PC-9 (cell line): ENCODE measurements at regions not wholly inside any gene's neighbourhood (a gene's known extent, or its start where the extent isn't known, plus 50 kb on each side); places are given as distances from the start of the nearest gene placed in this dataset.

ENCODE experiments used
- BruUV-seq: library from RNA; stranded (reverse); fragments of 400-500 nt; replicated peaks from 2 replicates; lab custom pipeline; 2021; lab: Mats Ljungman, UMichigan
- CTCF ChIA-PET: fragments of 300-600 bp; sonication (Branson Sonifier 250); formaldehyde crosslinking; loops from one replicate; lab custom pipeline; 2022; ENCODE audit warnings: antibody characterized with exemption; lab: Charles Lee
- POLR2A ChIA-PET: fragments of 300-600 bp; sonication (Branson Sonifier 250); formaldehyde crosslinking; loops from one replicate; lab custom pipeline; 2022; ENCODE audit warnings: antibody characterized with exemption; ENCODE audit not compliant: unreplicated experiment; lab: Charles Lee
- DNase-seq, 2 experiments: peaks; one replicate each; pipeline versions ENCODE4 v3.0.0 to v3.0.0-alpha.2; 2015 to 2022; ENCODE audit warnings: mixed read lengths in 1 of 2
- H2AFZ ChIP-seq: fragments of 200-600 bp; sonication (generic); 2 replicates; pipeline ENCODE4 v1.8.1; 2017; ENCODE audit warnings: antibody characterized with exemption
- H3F3A ChIP-seq: fragments of 200-600 bp; sonication (generic); 2 replicates; pipeline ENCODE4 v1.8.1; 2017; ENCODE audit warnings: antibody characterized with exemption, mild to moderate bottlenecking, low read depth; ENCODE audit not compliant: insufficient read depth
- H3K27ac ChIP-seq: fragments of 200-600 bp; sonication (generic); 2 replicates; pipeline ENCODE4 v1.6.1; 2016; ENCODE audit warnings: mixed run types
- H3K27me3 ChIP-seq: fragments of 200-600 bp; sonication (generic); 2 replicates; pipeline ENCODE4 v1.6.1; 2016; ENCODE audit warnings: low read depth, mixed run types; ENCODE audit not compliant: insufficient read depth
- H3K36me3 ChIP-seq: fragments of 200-600 bp; sonication (generic); 2 replicates; pipeline ENCODE4 v1.6.1; 2016; ENCODE audit warnings: low read depth, mixed run types
- H3K4me1 ChIP-seq: fragments of 200-600 bp; sonication (generic); replicated peaks from 2 replicates; pipeline ENCODE4 v1.6.1; 2016; ENCODE audit warnings: mixed run types; ENCODE audit not compliant: insufficient read depth
- H3K4me2 ChIP-seq: fragments of 200-600 bp; sonication (generic); 2 replicates; pipeline ENCODE4 v1.6.1; 2017; ENCODE audit warnings: mixed run types
- H3K4me3 ChIP-seq: fragments of 200-600 bp; sonication (generic); 2 replicates; pipeline ENCODE4 v1.6.1; 2016; ENCODE audit warnings: mixed run types
- H3K79me2 ChIP-seq: fragments of 200-600 bp; sonication (generic); 2 replicates; pipeline ENCODE4 v1.6.1; 2017; ENCODE audit warnings: low read depth, mixed run types
- H3K9me2 ChIP-seq: fragments of 200-600 bp; sonication (generic); 2 replicates; pipeline ENCODE4 v1.8.1; 2017; ENCODE audit warnings: mild to moderate bottlenecking; ENCODE audit not compliant: insufficient read depth
- H3K9me3 ChIP-seq: fragments of 200-600 bp; sonication (generic); 2 replicates; pipeline ENCODE4 v1.8.1; 2016; ENCODE audit warnings: low read depth; ENCODE audit not compliant: insufficient read depth
- H4K20me1 ChIP-seq: fragments of 200-600 bp; sonication (generic); 2 replicates; pipeline ENCODE4 v1.8.1; 2017; ENCODE audit not compliant: insufficient read depth
- EZH2 ChIP-seq: fragments of 200-600 bp; sonication (generic); IDR thresholded peaks from 2 replicates; pipeline ENCODE4 v1.8.0; 2017; ENCODE audit warnings: antibody characterized with exemption, low read depth
- intact Hi-C: fragments of 100-400 bp; cut with micrococcal nuclease; formaldehyde crosslinking; loops from one replicate; pipeline ENCODE4 v1.10.0; 2022; ENCODE audit not compliant: unreplicated experiment
- TF ChIP-seq, protein P1 (sequence below): fragments of 200-600 bp; sonication (generic); conservative IDR thresholded peaks from 2 replicates; pipeline ENCODE4 v1.6.1; 2017; ENCODE audit warnings: mixed run types, antibody characterized with exemption, mild to moderate bottlenecking, moderate library complexity

DNA sequence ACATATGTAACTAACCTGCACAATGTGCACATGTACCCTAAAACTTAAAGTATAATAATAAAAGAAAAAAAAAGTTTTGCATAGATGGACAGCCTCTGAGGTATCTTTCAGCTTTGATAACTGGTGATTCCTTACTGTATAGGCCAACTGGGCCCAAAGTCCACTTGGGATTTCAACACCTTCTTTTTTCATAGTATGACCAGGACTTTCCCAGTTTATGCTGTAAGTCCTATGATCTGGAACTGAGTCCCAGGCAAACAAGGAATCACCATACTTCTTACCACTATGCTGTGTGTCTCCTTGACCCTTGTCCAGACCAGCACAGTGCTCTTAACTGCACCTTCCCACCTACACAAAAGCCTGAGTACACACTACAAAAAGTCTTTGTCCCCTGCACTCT, 205.1 kb upstream of the RBBP8 start:
- Histone ChIP-seq H3K4me2 (no peak overlapping the region), H3K27ac (no peak overlapping the region), H3K9me2 (no peaks in the 10 kb centered on the region), H3K36me3 (no peaks in the 10 kb centered on the region), H4K20me1 (no peaks in the 10 kb centered on the region), H3K4me3 (no peak overlapping the region), H3K9me3 (no peaks in the 10 kb centered on the region), H3F3A (no peaks in the 10 kb centered on the region), H3K27me3 (no peaks in the 10 kb centered on the region), H3K79me2 (no peaks in the 10 kb centered on the region), H2AFZ (no peak overlapping the region), H3K4me1 (no peaks in the 10 kb centered on the region)
- TF ChIP-seq EZH2 = no peak
- TF ChIP-seq, protein P1, sequence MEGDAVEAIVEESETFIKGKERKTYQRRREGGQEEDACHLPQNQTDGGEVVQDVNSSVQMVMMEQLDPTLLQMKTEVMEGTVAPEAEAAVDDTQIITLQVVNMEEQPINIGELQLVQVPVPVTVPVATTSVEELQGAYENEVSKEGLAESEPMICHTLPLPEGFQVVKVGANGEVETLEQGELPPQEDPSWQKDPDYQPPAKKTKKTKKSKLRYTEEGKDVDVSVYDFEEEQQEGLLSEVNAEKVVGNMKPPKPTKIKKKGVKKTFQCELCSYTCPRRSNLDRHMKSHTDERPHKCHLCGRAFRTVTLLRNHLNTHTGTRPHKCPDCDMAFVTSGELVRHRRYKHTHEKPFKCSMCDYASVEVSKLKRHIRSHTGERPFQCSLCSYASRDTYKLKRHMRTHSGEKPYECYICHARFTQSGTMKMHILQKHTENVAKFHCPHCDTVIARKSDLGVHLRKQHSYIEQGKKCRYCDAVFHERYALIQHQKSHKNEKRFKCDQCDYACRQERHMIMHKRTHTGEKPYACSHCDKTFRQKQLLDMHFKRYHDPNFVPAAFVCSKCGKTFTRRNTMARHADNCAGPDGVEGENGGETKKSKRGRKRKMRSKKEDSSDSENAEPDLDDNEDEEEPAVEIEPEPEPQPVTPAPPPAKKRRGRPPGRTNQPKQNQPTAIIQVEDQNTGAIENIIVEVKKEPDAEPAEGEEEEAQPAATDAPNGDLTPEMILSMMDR = no peak
- intact Hi-C loops = no loop called here
- ChIA-PET POLR2A (no interaction called here), CTCF (no interaction called here)
- no peak for DNase-seq
- BruUV-seq = no TSS peak

DNA sequence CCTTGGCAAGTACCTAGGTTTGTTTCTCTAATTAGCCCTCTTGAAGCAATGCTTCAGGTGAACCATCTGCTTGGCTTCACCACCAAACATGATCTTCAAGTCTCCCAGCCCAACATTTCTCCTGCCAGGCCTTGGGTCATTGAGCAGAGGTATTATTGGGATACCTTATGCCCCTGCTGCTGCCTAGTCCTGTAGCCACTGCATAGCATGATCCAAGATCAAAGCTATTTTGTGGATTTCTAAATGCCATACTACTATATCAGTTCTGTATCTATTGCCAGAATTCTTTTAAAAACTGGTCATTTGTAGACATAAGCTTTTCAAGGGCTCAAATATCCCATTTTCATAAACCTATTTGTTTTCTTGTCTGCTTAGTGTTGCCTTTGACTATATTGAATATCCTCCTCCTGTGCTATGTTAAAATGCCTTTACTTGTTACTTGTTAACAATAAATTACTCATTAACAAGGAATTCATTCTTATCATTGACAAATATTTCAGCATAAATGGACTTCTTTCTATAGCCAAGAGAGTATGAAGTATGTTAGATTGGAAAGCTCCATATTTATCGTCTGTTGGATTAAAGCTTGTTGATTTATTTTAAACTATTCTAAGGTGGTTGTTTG, 204.5 kb upstream of the RBBP8 start:
- BruUV-seq = no TSS peak
- intact Hi-C loops = no loop called here
- Histone ChIP-seq H3K27me3 (no peaks in the 10 kb centered on the region), H3K9me2 (no peaks in the 10 kb centered on the region), H3K27ac (no peak overlapping the region), H3K9me3 (no peaks in the 10 kb centered on the region), H3K79me2 (no peaks in the 10 kb centered on the region), H2AFZ (no peak overlapping the region), H3K4me2 (no peak overlapping the region), H3F3A (no peaks in the 10 kb centered on the region), H4K20me1 (no peaks in the 10 kb centered on the region), H3K4me3 (no peak overlapping the region), H3K4me1 (no peaks in the 10 kb centered on the region), H3K36me3 (no peaks in the 10 kb centered on the region)
- POLR2A ChIA-PET = no interaction called here
- no peak for TF ChIP-seq EZH2
- TF ChIP-seq, protein P1 = no peak
- no peak for DNase-seq
- CTCF ChIA-PET = no interaction called here

DNA sequence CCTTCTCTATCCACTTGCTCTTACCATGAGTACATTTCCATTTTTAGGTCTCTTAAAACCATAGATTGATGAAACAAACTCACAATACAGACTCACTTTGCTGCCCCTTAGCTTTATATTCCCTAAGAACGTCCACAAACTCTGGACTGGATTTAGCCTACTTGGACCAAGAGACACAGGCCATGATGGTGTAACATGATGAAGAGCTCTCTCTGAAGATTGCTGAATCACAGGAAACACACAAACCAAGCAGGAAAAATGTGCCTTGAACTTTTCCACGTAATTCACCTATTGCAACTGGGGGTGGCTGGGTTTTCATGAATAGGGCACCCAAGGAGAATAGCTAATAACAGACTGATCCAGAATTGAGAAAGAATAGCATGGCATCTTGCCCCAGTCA, 201.7 kb upstream of the RBBP8 start:
- ChIA-PET POLR2A (no interaction called here), CTCF (no interaction called here)
- Histone ChIP-seq H3K27ac (no peak overlapping the region), H2AFZ (no peak overlapping the region), H3K4me2 (no peak overlapping the region), H3K9me3 (no peaks in the 10 kb centered on the region), H3K4me3 (no peak overlapping the region), H3K79me2 (no peaks in the 10 kb centered on the region), H3K36me3 (no peaks in the 10 kb centered on the region), H3K27me3 (no peaks in the 10 kb centered on the region), H4K20me1 (no peaks in the 10 kb centered on the region), H3K9me2 (no peaks in the 10 kb centered on the region), H3K4me1 (no peaks in the 10 kb centered on the region), H3F3A (no peaks in the 10 kb centered on the region)
- no TSS peak for BruUV-seq
- intact Hi-C loops = no loop called here
- no peak for TF ChIP-seq EZH2
- TF ChIP-seq, protein P1 = no peak
- DNase-seq = no peak
